ENCODE measurements at regions not wholly inside any gene's neighbourhood (a gene's known extent, or its start where the extent isn't known, plus 50 kb on each side); places are given as distances from the start of the nearest gene placed in this dataset.

GRCh38 chr16:65618931-65619330 lies 497.1 kb upstream of the CDH11 start:
- H3K4me3 ChIP-seq (ENCODE audit: low read length) = no peak overlapping the region
- no peak overlapping the region for H3K4me2 ChIP-seq (ENCODE audit: low read length)
- H3K36me3 ChIP-seq (ENCODE audit: control insufficient read depth, low read length) = no peaks in the 10 kb centered on the region
- H3K27me3 ChIP-seq (ENCODE audit: control insufficient read depth, low read length) = no peaks in the 10 kb centered on the region
- no peak overlapping the region for H3K27ac ChIP-seq (ENCODE audit: low read depth, low read length)
- no peaks in the 10 kb centered on the region for H3K4me1 ChIP-seq (ENCODE audit: control insufficient read depth, low read length)
- no peaks in the 10 kb centered on the region for H3F3A ChIP-seq (ENCODE audit: control insufficient read depth, insufficient read depth)
- no peaks in the 10 kb centered on the region for H3K79me2 ChIP-seq (ENCODE audit: control insufficient read depth, low read length)
- no peaks in the 10 kb centered on the region for H3K9me3 ChIP-seq (ENCODE audit: control insufficient read depth, insufficient read depth, low read length)
- H3K9me2 ChIP-seq (replicated peaks; ENCODE audit: control insufficient read depth, low read length) = no peaks in the 10 kb centered on the region
- no peaks in the 10 kb centered on the region for H4K20me1 ChIP-seq (ENCODE audit: control insufficient read depth, insufficient read depth, low read depth, low read length)
- TF ChIP-seq EZH2phosphoT487 (IDR thresholded peaks at IDR 0.05; ENCODE audit: borderline replicate concordance, low read length) = no peak
- TF ChIP-seq CTCF (IDR thresholded peaks at IDR 0.05; ENCODE audit: low read depth, low read length, poor library complexity, severe bottlenecking) = no peak

- no peaks in the 10 kb centered on the region for H3K27me3 ChIP-seq (ENCODE audit: control insufficient read depth, low read length)
- TF ChIP-seq EZH2phosphoT487 (IDR thresholded peaks at IDR 0.05; ENCODE audit: borderline replicate concordance, low read length) (no peak), CTCF (IDR thresholded peaks at IDR 0.05; ENCODE audit: low read depth, low read length, poor library complexity, severe bottlenecking) (no peak)
- H3K4me2 ChIP-seq (ENCODE audit: low read length) = no peak overlapping the region
- H3K36me3 ChIP-seq (ENCODE audit: control insufficient read depth, low read length) = no peaks in the 10 kb centered on the region
- no peaks in the 10 kb centered on the region for H3K9me2 ChIP-seq (replicated peaks; ENCODE audit: control insufficient read depth, low read length)
- H4K20me1 ChIP-seq (ENCODE audit: control insufficient read depth, insufficient read depth, low read depth, low read length) = no peaks in the 10 kb centered on the region
- H3K4me3 ChIP-seq (ENCODE audit: low read length) = no peak overlapping the region
- no peaks in the 10 kb centered on the region for H3K79me2 ChIP-seq (ENCODE audit: control insufficient read depth, low read length)
- H3F3A ChIP-seq (ENCODE audit: control insufficient read depth, insufficient read depth) = no peaks in the 10 kb centered on the region
- H3K27ac ChIP-seq (ENCODE audit: low read depth, low read length) = no peak overlapping the region
- no peaks in the 10 kb centered on the region for H3K4me1 ChIP-seq (ENCODE audit: control insufficient read depth, low read length)
- no peaks in the 10 kb centered on the region for H3K9me3 ChIP-seq (ENCODE audit: control insufficient read depth, insufficient read depth, low read length)
Measured at GRCh38 chr16:65618333-65618732, 496.5 kb upstream of the CDH11 start.

- Histone ChIP-seq H3K27me3 (ENCODE audit: control insufficient read depth, low read length) (no peaks in the 10 kb centered on the region), H3F3A (ENCODE audit: control insufficient read depth, insufficient read depth) (no peaks in the 10 kb centered on the region), H3K4me2 (ENCODE audit: low read length) (no peak overlapping the region), H3K36me3 (ENCODE audit: control insufficient read depth, low read length) (no peaks in the 10 kb centered on the region), H3K4me3 (ENCODE audit: low read length) (no peak overlapping the region), H3K79me2 (ENCODE audit: control insufficient read depth, low read length) (no peaks in the 10 kb centered on the region), H3K27ac (ENCODE audit: low read depth, low read length) (no peak overlapping the region), H3K4me1 (ENCODE audit: control insufficient read depth, low read length) (no peaks in the 10 kb centered on the region), H3K9me2 (replicated peaks; ENCODE audit: control insufficient read depth, low read length) (no peaks in the 10 kb centered on the region), H3K9me3 (ENCODE audit: control insufficient read depth, insufficient read depth, low read length) (no peaks in the 10 kb centered on the region), H4K20me1 (ENCODE audit: control insufficient read depth, insufficient read depth, low read depth, low read length) (no peaks in the 10 kb centered on the region)
- no peak for TF ChIP-seq EZH2phosphoT487 (IDR thresholded peaks at IDR 0.05; ENCODE audit: borderline replicate concordance, low read length)
- TF ChIP-seq CTCF (IDR thresholded peaks at IDR 0.05; ENCODE audit: low read depth, low read length, poor library complexity, severe bottlenecking) = no peak
Measured at GRCh38 chr16:65617421-65617820, 495.6 kb upstream of the CDH11 start.

- H4K20me1 ChIP-seq (ENCODE audit: control insufficient read depth, insufficient read depth, low read depth, low read length) = no peaks in the 10 kb centered on the region
Measured at GRCh38 chr16:65608455-65608854, 486.6 kb upstream of the CDH11 start.

More at GRCh38 chr16:65608455-65608854, 486.6 kb upstream of the CDH11 start:
- no peak for TF ChIP-seq CTCF (IDR thresholded peaks at IDR 0.05; ENCODE audit: low read depth, low read length, poor library complexity, severe bottlenecking)
- TF ChIP-seq EZH2phosphoT487 (IDR thresholded peaks at IDR 0.05; ENCODE audit: borderline replicate concordance, low read length) = no peak
- no peak overlapping the region for H3K4me2 ChIP-seq (ENCODE audit: low read length)
- H3K27me3 ChIP-seq (ENCODE audit: control insufficient read depth, low read length) = no peaks in the 10 kb centered on the region
- no peaks in the 10 kb centered on the region for H3F3A ChIP-seq (ENCODE audit: control insufficient read depth, insufficient read depth)
- H3K9me3 ChIP-seq (ENCODE audit: control insufficient read depth, insufficient read depth, low read length) = no peaks in the 10 kb centered on the region
- H3K27ac ChIP-seq (ENCODE audit: low read depth, low read length) = no peak overlapping the region
- no peaks in the 10 kb centered on the region for H3K4me1 ChIP-seq (ENCODE audit: control insufficient read depth, low read length)
- H3K79me2 ChIP-seq (ENCODE audit: control insufficient read depth, low read length) = no peaks in the 10 kb centered on the region
- H3K36me3 ChIP-seq (ENCODE audit: control insufficient read depth, low read length) = no peaks in the 10 kb centered on the region
- no peaks in the 10 kb centered on the region; the same call in 1 of the 2 replicates for H3K9me2 ChIP-seq (replicated peaks; ENCODE audit: control insufficient read depth, low read length)
- H3K4me3 ChIP-seq (ENCODE audit: low read length) = no peak overlapping the region

Measured in DOHH2 (cell line).